GM03348 (cell line): ENCODE measurements at regions not wholly inside any gene's neighbourhood (a gene's known extent, or its start where the extent isn't known, plus 50 kb on each side); places are given as distances from the start of the nearest gene placed in this dataset.
"Not testable (repeated sequence)": the region's sequence is repeated elsewhere in the genome, so short reads cannot be mapped to it uniquely, and the experiment has no call there.

Experiments
- DNase-seq: peaks from one replicate; pipeline ENCODE4 v3.0.0; 2012; ENCODE audit warnings: low spot score

DNA sequence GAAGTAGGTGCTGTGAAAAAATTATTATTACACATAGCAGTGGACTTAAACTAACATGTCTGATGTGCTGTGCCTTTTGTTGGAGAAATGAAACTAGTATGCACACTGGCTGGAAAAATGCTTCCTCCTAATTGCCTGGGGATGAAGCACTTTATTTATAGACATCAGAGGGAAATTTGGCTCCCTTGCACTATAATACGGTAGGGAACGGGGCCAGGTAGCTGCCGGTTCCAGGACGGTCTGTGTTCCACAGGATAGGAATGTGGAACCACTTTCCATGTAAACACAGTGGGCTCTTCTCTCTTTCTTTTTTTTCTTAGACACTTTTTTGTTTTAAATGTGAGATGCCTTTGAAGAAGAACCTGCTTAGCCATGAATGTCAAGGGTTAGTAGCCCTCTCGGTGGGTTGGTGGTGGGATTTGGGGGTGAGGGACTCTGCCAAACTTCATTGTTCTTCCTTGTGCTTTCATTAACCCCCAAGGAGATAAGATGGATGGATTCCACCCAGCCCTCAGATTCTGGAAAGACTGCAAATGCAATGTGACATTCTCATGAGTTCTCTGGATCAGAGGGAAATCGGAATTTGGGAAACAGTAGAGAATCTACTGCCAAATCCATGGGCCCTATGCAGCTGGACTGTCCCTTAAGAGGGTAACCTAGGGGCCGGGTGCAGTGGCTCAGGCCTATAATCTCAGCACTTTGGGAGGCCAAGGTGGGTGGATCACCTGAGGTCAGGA lies 58.0 kb upstream of the GSC start:
- no peak for DNase-seq

- DNase-seq = no peak
Observed at GRCh38 chr14:94826774-94827173, 56.9 kb upstream of the GSC start.

GRCh38 chr14:94823556-94824341 lies 53.8 kb upstream of the GSC start:
- DNase-seq = no peak

- DNase-seq = no peak
Observed at GRCh38 chr14:94821705-94822104, 51.8 kb upstream of the GSC start.

GRCh38 chr14:94820932-94821331 lies 51.0 kb upstream of the GSC start:
- not testable (repeated sequence) for DNase-seq
